Hematopoietic multipotent progenitor cell treated with erythropoietin and hydrocortisone succinate and interleukin-3 and kit ligand, for 6 days (in vitro differentiated cells): ENCODE measurements at regions not wholly inside any gene's neighbourhood (a gene's known extent, or its start where the extent isn't known, plus 50 kb on each side); places are given as distances from the start of the nearest gene placed in this dataset.
"Not testable (repeated sequence)": the region's sequence is repeated elsewhere in the genome, so short reads cannot be mapped to it uniquely, and the experiment has no call there.

Source experiments
- DNase-seq: peaks from one replicate; pipeline ENCODE4 v3.0.0-alpha.2; 2015

DNA sequence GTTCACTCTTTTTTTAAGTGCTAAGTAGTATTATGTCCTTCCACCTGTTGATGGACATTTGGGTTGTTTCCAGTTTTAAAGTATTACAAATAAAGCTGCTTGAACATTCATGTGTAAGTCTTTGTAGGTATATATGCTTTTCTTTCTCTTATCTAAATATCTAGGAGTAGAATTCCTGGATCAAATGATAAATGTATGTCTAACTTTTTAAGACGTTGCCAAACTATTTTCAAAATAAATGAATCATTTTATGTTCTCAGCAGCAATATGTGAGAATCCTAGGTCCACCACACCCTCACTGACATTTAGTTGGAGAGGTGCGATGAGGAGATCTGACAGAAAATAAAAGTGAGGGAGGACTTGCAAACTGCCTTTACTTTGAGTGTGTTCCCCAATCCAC is 291.7 kb upstream of the UGT8 start:
- no peak for DNase-seq

DNA sequence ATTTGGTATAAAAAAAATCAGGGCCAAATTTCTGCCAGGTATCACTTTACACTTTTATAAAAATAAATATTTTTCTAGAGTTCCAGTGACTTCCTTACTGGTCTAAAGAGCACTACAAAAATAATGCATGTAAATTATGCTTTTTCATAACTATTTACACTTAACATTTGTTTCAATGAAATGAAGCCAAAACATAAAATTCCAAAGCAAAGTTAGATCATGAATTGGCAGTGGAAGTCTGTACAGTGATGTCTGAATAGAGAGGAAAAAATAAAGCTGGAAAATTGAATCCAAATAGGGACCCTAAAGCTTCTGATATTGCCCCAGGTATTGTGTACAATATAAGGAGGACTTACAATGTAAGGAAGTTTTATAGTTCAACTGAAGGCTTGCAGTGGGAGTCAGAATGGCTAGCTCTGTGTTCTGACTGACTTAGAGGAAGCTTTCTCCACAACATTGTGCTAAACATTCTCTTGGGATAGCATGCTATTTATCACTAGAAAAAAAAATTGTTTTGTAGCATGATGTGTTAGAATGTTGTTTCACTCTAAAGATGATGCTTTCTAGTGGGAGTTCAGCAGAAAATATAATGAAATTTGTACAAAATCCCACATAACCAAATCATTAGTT is 288.2 kb upstream of the UGT8 start:
- no peak for DNase-seq

DNA sequence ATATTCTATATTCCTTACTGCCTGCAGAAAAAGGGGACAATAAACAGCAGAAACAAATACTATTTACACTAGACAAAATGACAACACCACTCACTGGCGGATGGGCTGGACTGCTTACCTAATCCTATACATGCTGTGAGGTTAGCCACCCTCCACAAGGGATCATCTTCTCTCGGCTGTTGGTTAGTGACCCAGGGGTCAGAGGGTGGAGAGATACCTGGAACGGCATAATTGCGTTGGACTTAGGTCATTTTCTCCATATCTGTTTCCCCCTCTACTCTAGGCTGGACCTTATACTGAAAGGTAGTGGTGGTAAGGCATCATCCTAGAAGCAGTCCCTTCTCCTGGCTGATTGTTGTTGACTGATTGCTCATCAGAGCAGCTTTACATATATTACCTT is 286.8 kb upstream of the UGT8 start:
- DNase-seq: no peak

DNA sequence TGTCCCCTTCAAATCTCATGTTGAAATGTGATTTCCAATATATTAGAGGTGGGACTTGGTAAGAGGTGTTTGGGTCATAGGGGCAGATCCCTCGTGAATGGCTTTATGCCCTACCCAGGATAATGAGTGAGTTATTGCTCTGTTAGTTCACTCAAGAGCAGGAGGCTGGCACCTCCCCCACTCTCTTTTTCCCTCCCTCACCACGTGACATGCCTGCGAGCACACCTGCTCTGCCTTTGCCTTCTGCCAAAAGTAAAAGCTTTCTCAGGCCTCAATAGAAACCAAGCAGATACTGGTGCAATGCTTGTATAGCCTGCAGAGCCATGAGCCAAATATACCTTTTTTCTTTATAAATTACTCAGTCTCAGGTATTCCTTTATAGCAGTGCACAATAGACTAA is 286.3 kb upstream of the UGT8 start:
- DNase-seq: no peak

DNA sequence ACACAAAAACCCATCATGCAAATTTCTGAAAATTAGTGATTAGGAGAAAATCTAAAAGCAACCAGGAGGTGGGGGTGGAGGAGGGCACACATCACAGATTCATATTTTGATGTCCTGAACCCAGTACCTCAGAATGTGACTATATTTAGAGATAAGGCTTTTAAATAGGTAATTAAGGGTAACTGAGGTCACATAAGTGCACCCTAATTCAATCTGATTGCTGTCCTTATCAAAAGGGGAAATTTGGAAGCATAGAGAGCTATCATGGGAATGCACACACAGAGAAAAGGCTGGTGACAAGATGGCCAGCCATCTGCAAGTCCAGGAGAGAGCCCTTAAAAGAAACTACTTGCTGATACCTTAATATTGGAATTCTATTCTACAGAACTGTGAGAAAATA is 281.8 kb upstream of the UGT8 start:
- no peak for DNase-seq

DNA sequence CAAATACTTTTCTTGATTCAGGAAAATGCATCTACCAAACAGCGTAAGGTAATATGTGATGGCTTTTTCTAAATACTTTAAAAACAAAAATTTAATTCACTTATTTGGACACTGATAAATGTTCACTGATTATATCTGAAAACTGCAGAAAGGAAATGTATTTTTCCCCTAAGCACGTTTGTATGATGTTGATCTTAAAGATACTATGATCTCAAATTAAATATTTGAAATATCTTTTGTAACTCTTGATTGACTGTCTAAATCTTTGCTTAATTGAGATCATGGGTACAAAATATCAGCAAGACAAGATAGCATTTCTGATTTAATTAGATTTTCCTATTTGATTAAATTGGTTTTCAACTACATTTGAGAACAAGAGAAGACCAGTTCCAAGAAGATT is 281.0 kb upstream of the UGT8 start:
- no peak for DNase-seq

DNA sequence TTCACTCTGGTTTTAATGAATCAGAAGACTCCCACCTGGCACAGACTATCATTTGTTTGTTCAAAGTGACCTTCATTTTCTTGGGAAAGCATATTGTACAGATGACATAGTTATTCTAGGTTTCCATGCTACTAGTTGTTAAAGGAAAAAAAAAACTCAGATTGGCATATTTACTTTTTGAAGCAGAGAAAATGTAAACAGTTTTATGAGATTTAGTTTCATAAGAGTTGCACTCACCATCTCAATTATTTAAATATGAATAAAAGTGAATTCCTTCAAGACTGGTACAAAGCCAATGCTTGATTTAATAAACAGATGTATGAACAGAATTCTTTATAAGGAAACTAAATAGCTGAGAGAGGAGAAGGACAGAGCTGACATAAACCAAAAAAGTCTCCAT is 280.3 kb upstream of the UGT8 start:
- no peak for DNase-seq

DNA sequence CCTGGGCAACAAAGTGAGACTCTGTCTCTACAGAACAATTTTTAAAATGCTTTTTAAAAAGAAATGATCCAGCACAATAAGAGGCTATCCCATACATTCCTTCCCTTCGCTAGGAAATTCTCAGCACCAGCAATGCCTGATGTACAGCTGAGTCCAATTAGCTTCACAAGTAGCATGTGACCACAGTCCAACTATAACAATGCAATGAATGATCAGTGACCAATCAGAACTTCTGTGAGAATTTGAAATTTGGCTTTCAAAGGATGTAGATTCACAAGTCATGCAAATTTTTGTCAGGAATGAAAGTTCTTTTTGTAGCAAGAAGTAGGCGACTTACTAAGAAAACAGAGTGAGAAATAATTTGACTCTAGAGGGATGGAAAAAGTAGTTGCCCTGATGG is 278.5 kb upstream of the UGT8 start:
- DNase-seq: no peak

DNA sequence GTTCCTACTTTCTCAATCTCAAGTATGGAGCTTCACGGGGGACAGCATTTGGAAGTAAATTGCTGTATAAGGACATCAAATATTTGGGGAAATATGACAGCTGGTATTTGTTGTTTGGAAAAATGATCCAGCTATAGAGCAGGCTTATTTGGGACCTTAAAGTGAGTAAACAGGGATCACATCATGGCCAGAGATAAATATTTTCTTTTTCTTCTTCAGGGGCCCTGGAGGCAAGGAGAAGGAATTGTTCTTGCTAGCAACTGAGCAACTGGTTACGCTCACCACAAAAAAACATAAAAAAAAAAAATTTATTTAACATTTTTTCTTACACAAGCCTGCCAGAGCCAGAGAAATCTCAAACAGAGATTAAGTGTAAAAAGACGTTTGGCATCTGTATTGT is 277.2 kb upstream of the UGT8 start:
- no peak for DNase-seq

DNA sequence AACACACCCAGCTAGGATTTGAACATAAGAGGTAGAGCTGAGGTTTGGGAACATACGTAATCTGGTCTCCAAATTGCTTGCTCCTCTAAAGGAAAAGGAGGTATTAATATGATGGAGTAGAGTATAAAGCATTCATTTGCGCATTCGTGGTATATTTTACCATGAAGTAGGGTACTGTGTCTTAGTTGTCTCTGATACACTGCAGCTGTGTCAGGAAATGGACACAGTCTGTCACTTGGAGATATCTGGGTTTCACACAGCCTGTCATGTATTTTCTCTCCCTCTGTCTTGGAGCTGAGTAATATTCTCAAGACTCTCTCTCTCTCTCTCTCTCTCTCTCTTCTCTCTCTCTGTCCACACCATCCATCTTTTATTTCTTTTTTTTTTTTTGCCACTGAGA is 274.8 kb upstream of the UGT8 start:
- no peak for DNase-seq

DNA sequence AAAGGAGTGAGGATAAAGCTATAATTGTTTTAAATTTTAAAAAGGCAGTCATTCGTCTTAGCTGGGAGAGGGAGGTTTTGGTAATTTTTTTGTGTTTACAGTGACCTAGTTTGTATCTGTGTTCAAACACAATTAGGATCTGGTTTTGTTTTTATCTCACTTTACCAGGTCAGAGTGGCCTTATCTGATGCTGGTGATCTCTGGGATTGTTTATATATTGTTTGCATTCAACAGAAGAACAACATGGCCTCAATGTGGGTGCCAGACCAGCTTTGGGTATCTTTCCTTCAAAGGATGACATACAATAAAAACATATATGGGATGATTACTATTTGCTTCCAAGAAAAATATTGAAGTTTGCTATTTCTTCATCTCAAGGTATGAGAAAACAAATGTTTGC is 272.2 kb upstream of the UGT8 start:
- no peak for DNase-seq

DNA sequence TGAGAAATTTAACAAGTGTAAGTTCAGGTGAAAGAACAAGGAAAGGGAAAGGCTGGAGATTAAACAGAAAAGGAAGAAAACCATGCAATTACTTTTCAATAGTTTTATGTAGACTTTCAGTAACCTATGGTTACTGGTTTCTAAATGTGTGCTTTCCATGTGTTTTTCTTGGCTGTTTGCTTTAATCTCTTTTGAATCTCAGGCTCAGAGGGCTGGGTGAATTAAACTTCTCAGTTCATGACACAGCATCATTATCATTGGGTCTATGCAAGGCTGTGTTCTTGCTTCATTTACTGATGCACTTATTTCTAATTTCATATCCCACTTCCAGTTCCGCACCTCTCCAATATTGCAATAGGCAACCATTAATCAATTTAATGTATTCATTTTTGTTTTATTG is 266.5 kb upstream of the UGT8 start:
- DNase-seq: no peak

DNA sequence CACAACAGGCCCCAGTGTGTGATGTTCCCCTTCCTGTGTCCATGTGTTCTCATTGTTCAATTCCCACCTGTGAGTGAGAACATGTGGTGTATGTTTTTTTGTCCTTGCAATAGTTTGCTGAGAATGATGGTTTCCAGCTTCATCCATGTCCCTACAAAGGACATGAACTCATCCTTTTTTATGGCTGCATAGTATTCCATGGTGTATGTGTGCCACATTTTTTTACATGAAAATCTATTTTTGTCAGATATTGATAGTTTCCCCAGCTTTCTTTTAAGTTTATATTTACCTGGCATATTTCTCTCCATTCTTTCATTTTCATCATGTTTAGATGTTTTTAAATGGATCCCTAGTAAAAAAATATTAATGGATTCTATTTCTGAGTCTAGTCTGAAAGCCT is 264.2 kb upstream of the UGT8 start:
- DNase-seq: not testable (repeated sequence)

DNA sequence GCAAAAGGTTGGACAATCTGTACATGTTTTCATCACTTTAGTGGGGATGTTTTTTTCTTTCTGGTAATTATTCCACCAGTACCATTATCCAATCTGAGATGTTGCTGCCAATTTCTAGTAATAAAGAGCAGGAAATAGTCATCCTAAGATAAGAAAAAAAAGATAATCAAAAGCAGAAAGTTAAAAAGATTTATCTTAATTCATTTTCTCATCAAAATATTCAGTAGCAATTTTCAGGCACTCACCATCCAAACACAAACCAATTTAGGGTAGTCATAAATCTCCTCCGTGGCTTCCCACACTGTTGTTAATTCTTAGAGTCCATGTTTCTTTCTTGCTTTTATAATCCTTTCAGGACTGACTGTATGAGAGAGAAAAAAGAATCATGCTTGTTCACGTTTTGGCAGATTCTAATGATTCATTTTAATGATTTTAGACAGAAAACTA is 263.7 kb upstream of the UGT8 start:
- no peak for DNase-seq

DNA sequence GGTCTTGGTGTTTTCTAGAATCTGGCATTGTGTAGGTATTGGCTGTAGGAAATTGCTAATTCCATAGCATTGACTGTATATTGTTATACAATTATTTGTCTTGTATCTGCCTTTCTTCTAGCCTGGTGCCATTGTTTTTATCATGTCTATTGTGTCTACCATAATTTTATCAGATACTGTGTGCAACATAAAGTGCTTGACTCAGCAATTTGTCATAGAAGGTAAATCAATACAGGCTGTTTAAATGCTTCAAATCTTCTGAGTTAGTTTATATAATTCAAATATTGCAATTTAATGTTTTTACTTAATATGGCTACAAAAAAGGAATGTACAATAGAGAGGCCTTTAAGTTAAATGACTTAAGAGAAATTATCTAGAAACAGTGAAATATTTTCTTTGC is 263.3 kb upstream of the UGT8 start:
- DNase-seq: no peak

DNA sequence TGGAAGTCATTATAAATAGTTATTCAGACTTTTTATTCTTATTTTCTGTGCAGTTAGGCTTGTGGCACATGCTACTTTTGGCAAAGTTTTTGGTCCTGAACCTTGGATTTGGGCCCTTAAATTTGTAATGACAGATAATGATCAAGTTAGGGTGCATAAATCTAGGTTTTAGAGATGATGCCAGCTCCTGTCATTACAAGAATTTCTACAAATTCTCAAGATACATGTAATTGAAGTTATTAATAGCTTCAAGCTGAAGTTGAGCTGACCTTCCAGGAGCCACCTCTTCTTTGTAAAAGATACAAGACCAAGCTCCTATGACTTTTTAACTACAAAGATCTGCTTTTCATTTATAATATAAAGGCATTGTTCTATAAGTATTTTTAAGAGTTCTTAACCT is 255.6 kb upstream of the UGT8 start:
- no peak for DNase-seq

DNA sequence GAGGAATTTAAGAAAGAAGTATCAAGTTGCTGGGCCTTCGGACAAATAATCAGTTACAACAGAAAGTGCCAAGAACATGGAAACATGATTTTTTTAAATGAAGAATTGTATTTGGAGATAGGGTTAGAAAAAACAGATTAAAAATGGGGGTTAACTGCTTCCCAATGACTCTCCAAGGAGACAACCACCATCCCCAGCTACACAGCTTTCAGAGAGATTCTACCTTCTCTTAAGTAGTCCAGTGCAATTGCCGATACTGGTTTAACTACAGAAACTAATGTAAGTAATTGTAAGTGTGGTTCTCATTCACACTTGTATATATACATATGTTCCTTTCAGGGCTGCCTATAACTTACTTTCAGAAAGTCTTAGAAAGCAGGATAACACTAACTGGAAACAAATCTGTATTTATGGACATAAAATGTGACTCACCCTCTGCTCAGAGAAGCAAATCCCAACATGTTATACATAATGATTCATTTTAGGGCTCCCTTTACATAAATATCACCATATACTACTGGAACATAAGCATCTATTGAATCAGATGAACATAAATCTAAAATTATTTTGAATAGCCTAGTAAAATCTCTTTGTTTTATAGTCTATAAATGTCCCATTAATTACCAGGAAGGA is 248.9 kb upstream of the UGT8 start:
- DNase-seq: no peak

DNA sequence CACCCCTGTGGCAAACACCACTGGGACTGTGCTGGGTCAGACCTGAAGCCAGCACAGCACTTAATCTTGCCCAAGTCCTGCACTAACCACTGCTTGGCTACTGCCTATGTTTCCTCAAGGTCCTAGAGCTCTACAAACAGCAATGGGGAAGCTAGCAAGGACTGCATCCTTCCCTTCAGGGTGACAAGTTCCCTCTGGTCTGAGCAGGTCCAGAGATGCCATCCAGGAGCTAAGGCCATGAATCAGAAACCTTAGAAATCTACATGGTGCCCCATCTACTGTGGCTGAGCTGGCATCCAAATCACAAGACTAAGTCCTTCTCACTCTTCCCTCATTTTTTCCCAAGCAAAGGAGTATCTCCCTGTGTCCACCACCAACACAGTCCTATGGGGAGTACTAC is 239.7 kb upstream of the UGT8 start:
- no peak for DNase-seq

DNA sequence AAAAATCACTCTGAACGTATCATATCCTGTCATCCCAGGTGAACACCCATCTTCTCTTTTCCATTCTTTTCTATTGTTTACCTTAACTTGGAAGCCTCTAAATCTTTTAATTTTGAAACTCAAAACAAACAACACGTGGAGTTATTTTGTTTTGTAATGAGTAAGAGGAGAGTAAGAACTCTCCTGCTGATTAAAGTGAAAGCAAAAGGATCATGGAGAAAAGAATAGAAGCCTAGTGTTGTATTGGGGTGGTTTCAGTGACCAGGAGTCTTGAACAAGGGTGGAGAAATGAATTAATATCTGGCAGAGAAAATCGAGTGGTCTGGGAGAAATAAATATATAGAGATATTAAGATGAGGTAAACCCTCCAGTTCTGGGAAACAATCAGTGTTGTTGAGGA is 237.4 kb upstream of the UGT8 start:
- DNase-seq: no peak

DNA sequence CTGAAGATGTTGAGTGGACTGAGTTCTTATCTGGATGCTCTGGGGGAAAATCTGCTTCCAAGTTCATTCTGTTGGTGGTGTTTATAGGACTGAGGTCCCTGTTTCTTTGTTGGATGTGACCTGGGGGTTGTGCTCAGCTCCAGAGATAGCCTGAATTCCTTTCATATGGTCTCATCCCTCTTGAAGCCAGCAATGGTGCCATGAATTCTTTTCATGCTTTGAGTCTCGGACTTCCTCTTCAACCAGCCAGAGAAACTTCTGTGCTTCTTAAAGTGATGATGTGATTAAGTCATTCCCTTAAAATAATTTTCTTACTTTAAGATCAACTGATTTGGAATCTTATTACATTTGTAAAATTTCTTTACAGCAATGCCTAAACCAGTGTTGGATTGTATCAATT is 233.8 kb upstream of the UGT8 start:
- DNase-seq: no peak

DNA sequence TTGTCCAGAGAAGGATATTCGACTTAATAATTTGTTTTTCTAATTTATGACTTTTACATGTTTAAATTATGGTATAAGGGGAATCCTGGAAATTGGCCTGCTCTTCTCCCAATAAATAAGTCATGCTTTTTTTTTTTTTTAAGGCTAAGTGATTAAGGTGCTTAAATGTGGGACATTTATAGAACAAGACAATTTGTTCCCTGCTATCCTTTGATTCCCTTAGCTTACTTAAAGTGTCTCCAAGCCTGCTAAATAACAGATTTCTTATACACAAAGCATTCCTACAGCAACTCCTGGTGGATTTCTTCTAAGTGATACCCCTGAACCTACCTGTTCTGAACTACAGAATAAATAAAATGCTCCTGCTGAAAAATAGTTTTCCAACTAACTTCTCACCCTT is 233.0 kb upstream of the UGT8 start:
- DNase-seq: no peak

DNA sequence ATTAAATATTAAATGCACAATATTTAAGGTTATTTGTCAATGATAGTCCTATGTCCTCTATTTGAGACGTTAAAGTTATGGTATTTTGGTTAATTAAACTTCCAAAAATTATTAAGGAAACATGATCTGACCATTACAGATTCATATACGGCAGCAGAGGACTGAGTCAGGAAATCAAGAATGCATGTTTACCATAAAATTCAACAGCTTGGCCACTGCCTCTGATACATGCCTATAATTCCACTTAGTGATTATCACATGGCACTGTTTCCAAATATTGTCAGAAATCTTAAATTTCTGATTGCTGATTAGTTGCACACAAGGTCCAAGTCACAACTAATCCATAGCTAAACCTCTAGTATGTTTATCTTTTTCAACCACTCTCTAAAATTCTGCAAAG is 232.2 kb upstream of the UGT8 start:
- no peak for DNase-seq

DNA sequence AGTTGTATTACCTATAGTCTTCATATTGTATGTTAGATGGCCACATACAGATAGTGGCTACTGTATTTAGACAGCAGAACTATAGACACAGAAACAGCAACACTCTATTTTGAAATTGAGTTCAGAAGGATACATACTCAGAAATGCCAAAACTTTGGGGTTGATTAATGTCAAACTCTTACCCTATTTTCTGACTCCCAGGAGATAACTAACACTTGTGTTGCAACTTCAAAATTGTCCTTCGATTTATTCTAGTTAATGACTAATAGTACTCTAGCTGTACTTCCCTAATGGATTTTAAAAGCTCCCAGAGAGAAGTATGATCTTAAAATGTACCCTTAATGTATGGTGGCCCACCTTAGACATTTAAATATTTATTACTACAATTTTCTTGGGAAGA is 229.9 kb upstream of the UGT8 start:
- DNase-seq: no peak

DNA sequence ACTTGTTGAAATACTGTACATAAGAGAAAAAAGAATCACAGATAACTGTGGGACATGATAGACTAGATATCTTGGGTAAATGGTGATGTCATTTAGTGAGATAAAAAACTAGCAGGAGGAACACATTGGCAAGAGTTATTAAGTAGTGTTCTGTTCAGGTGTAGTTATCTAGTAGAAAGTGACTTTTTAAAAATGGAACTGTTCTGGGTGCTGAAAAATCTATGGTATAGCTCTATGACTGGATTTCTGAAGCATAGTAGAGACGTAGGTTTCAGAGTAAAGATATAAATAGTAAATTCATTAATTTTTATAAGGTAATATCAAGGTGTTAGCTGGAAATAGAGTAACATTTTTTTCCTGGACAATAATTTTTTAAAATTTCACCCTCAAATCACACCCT is 225.1 kb upstream of the UGT8 start:
- no peak for DNase-seq

DNA sequence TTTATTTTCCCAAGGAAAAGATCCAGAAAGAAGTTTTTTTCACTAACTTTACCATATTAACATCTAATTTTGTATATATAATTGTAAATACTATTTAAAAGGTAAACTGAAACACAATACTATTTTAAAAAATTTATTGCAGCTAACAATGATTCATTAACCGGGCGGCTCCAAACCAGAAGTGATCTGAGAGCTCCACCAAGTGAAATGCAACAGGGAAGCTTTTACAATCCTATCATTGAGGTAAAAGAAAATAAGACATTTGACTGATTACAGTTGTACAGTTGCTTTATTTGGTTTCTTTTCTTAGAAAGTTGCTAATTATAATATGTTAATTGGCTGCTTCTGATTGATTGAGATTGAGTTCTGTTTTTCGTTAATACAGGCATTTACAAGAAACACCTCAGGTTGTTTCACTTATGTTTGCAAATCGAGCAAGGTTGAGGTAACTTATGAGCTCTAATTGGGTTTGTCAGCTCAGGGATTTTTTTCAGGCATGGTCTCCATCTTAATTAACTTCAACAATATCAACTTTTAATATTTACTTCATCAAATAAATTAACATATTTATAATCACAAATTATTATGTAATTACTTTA is 220.2 kb upstream of the UGT8 start:
- DNase-seq: no peak
